PC-9 (cell line): ENCODE measurements at regions not wholly inside any gene's neighbourhood (a gene's known extent, or its start where the extent isn't known, plus 50 kb on each side); places are given as distances from the start of the nearest gene placed in this dataset.

Experiments used
- EZH2 ChIP-seq: fragments of 200-600 bp; sonication (generic); IDR thresholded peaks from 2 replicates; pipeline ENCODE4 v1.8.0; 2017; ENCODE audit warnings: antibody characterized with exemption, low read depth
- TF ChIP-seq, protein P1 (sequence below): fragments of 200-600 bp; sonication (generic); conservative IDR thresholded peaks from 2 replicates; pipeline ENCODE4 v1.6.1; 2017; ENCODE audit warnings: mixed run types, antibody characterized with exemption, mild to moderate bottlenecking, moderate library complexity

DNA sequence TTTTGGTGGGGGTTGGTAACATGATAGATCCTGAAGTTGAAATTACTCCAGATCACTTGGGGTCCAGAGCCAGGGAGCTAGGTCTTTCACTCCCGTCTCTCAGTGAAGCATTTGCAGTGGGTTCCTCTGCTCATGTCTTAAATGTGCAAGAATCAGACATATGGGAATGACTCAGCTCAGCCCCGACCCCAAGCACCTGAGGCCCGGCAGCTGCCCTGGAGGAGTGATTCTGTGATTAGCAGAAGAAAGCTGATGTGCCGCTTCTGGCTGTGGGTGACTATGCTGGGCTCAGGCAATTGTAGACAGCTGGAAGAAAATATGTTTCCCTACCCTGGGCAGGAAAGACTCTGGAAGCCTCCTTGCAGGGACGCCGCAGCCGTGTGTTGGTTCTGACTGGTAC lies 601.7 kb downstream of the NPHP4 start:
- TF ChIP-seq, protein P1, sequence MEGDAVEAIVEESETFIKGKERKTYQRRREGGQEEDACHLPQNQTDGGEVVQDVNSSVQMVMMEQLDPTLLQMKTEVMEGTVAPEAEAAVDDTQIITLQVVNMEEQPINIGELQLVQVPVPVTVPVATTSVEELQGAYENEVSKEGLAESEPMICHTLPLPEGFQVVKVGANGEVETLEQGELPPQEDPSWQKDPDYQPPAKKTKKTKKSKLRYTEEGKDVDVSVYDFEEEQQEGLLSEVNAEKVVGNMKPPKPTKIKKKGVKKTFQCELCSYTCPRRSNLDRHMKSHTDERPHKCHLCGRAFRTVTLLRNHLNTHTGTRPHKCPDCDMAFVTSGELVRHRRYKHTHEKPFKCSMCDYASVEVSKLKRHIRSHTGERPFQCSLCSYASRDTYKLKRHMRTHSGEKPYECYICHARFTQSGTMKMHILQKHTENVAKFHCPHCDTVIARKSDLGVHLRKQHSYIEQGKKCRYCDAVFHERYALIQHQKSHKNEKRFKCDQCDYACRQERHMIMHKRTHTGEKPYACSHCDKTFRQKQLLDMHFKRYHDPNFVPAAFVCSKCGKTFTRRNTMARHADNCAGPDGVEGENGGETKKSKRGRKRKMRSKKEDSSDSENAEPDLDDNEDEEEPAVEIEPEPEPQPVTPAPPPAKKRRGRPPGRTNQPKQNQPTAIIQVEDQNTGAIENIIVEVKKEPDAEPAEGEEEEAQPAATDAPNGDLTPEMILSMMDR = no peak
- TF ChIP-seq EZH2 = no peak
